Activated naive CD8-positive, alpha-beta T cell treated with anti-CD3 and anti-CD28 coated beads, Interleukin-2, amount 10 ng/mL, durations not matched to agents 7 days and 5 days (primary cell): ENCODE measurements at regions not wholly inside any gene's neighbourhood (a gene's known extent, or its start where the extent isn't known, plus 50 kb on each side); places are given as distances from the start of the nearest gene placed in this dataset.
"Not testable (repeated sequence)": the region's sequence is repeated elsewhere in the genome, so short reads cannot be mapped to it uniquely, and the experiment has no call there.

ENCODE experiments used
- ATAC-seq: fragments of 150-1000 bp; cut with Tn5 transposase; one replicate; pipeline ENCODE4 v1.10.0; 2021; ENCODE audit warnings: low read depth, moderate library complexity
- POLR2A ChIA-PET: fragments of 350-600 bp; sonication (Branson Sonifier 250); formaldehyde crosslinking; loops from one replicate; lab custom pipeline; 2021; ENCODE audit warnings: antibody characterized with exemption; lab: Charles Lee
- DNase-seq: peaks from one replicate; pipeline ENCODE4 v3.0.0; 2021
- H3K27ac Mint-ChIP-seq: one replicate; pipeline ENCODE4 v1.8.0; 2022; ENCODE audit warnings: mild to moderate bottlenecking, mixed read lengths
- H3K27me3 Mint-ChIP-seq: one replicate; pipeline ENCODE4 v1.8.0; 2022; ENCODE audit warnings: mild to moderate bottlenecking, moderate library complexity, mixed read lengths
- H3K36me3 Mint-ChIP-seq: one replicate; pipeline ENCODE4 v1.8.0; 2021; ENCODE audit warnings: mild to moderate bottlenecking, mixed read lengths
- H3K4me1 Mint-ChIP-seq: one replicate; pipeline ENCODE4 v1.8.0; 2021; ENCODE audit warnings: mixed read lengths
- H3K4me3 Mint-ChIP-seq: one replicate; pipeline ENCODE4 v1.8.0; 2022; ENCODE audit warnings: mild to moderate bottlenecking, moderate library complexity, mixed read lengths
- H3K9me3 Mint-ChIP-seq: one replicate; pipeline ENCODE4 v1.8.0; 2021; ENCODE audit warnings: mixed read lengths

DNA sequence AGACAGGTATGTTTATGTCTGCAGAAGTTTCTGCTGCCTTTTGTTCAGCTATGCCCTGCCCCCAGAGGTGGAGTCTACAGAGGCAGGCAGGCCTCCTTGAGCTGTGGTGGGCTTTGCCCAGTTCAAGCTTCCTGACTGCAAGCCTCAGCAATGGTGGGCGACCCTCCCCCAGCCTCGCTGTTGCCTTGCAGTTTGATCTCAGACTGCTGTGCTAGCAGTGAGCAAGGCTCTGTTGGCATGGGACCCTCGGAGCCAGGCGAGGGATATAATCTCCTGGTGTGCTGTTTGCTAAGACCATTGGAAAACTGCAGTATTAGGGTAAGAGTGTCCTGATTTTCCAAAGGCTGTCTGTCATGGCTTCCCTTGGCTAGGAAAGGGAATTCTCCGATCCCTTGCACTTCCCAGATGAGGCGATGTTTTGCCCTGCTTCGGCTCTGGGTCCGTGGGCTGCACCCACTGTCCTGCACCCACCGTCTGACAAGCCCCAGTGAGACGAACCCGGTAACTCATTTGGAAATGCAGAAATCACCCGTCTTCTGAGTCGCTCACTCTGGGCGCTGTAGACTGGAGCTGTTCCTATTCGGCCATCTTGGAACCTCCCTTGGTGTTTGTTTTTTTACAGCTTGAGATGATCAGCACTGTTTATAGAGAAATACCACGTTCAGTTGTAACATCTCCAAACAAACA, 2705.5 kb upstream of the PCDH20 start:
- H3K27ac Mint-ChIP-seq, ATAC-seq, H3K27me3 Mint-ChIP-seq, POLR2A ChIA-PET, H3K4me1 Mint-ChIP-seq, H3K4me3 Mint-ChIP-seq, DNase-seq, H3K36me3 Mint-ChIP-seq: not testable (repeated sequence)
- peaks cover 14% of the 10 kb centered on the region for H3K9me3 Mint-ChIP-seq

DNA sequence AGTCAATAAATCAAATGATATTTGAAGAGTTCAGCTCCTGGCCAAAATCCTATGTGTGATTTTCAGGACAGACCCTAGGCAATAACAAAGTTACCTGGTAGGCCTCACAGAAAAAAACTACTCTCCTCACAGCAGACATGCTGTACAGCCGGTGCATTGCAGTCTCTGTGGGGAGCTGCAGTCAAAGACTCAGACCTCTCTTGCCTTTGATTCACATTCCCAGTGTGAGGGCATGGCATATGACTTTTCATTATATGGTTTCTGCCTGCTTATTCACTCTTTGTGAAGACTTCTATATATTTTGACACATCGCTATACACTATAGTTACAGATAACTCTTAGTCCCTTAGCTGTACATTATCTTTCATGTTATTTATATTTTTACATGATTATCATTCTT, 2684.3 kb upstream of the PCDH20 start:
- Mint-ChIP-seq H3K27me3 (no peaks in the 10 kb centered on the region), H3K27ac (no peak overlapping the region), H3K9me3 (peaks cover 4% of the 10 kb centered on the region), H3K4me1 (no peaks in the 10 kb centered on the region), H3K36me3 (no peaks in the 10 kb centered on the region), H3K4me3 (no peak overlapping the region)
- DNase-seq (no peak), ATAC-seq (no peak)
- POLR2A ChIA-PET = no interaction called here

DNA sequence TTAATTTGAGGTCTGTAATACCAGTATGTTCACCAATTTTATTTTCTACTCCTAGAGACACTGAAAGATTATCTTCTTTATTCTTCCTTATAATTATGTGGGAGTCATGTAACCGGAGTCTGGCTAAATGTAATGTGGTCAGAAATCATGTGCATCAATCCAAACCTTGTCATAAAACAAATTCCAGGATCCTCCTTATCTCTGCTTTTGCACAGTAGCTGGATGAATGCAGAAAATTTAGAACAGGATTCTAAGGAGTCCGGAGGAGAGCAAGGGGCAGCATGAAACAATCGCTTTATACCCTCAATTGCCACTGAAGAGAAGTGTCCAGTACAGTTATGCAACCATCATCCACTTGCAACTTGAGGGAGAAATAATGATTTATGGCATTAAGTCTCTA, 2674.7 kb upstream of the PCDH20 start:
- no peak overlapping the region for H3K27ac Mint-ChIP-seq
- no peaks in the 10 kb centered on the region for H3K4me1 Mint-ChIP-seq
- H3K27me3 Mint-ChIP-seq = no peaks in the 10 kb centered on the region
- peaks cover 5% of the 10 kb centered on the region for H3K9me3 Mint-ChIP-seq
- POLR2A ChIA-PET = no interaction called here
- no peak overlapping the region for H3K4me3 Mint-ChIP-seq
- no peaks in the 10 kb centered on the region for H3K36me3 Mint-ChIP-seq
- ATAC-seq (no peak), DNase-seq (no peak)

DNA sequence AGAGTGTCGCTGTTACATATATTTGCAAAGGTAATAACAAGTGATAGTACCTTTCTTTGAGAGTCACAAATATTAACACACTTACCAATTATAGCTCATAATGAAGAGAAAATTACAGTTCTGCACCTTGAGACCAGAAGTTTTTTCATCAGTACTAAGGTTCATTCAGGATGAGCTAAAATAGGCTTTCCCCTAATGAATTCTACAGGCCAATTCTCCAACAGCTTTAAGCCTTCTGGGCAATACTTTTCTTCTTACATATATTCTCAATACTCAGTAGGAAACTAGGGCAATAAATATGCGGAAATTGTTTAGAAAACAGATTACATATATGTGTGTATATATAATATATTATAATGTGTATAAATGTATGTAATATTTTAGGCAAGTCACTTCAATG, 2672.8 kb upstream of the PCDH20 start:
- H3K9me3 Mint-ChIP-seq = peaks cover 2% of the 10 kb centered on the region
- no peaks in the 10 kb centered on the region for H3K36me3 Mint-ChIP-seq
- H3K4me3 Mint-ChIP-seq = no peak overlapping the region
- no peaks in the 10 kb centered on the region for H3K27me3 Mint-ChIP-seq
- H3K4me1 Mint-ChIP-seq = no peaks in the 10 kb centered on the region
- ATAC-seq (no peak), DNase-seq (no peak)
- H3K27ac Mint-ChIP-seq = no peak overlapping the region
- POLR2A ChIA-PET = no interaction called here

DNA sequence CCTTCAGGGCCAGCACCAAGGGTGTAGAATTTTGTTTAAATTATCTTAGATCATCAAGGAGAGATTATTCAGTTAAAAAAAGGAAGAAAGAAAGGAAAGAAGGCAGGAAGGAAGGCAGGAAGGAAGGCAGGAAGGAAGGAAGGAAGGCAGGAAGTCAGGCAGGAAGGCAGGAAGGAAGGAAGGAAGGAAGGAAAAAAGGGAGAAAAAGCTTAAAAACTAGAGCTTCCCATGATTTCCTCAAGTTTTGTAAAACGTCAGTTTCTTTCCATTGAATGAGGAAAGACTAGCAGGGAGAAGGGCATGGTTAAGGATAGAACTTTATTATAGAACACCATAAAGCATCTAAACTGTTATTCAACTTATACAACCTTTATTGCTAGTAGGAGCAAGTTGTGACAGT, 2672.0 kb upstream of the PCDH20 start:
- no peaks in the 10 kb centered on the region for H3K4me1 Mint-ChIP-seq
- H3K4me3 Mint-ChIP-seq = no peak overlapping the region
- POLR2A ChIA-PET = no interaction called here
- no peaks in the 10 kb centered on the region for H3K36me3 Mint-ChIP-seq
- ATAC-seq = no peak
- DNase-seq = no peak
- H3K27ac Mint-ChIP-seq = no peak overlapping the region
- H3K27me3 Mint-ChIP-seq = no peaks in the 10 kb centered on the region
- H3K9me3 Mint-ChIP-seq = peaks cover 2% of the 10 kb centered on the region

DNA sequence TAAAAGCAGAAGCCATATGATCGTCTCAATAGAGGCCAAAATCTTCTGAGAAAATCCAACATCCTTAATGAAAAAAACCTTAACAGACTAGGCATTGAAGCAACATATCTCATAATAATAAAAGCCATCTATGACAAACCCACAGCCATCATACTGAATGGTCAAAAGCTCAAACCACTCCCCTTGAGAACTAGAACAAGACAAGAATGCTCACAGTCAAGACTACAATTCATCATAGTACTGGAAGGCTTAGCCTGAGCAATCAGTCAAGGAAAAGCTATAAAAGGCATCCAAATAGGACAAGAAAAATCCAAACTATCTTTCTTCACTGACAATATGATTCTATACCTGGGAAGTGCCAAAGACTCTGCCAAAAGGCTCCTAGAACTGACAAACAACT, 2668.2 kb upstream of the PCDH20 start:
- no peaks in the 10 kb centered on the region for H3K27me3 Mint-ChIP-seq
- DNase-seq (no peak), ATAC-seq (no peak)
- POLR2A ChIA-PET = no interaction called here
- no peaks in the 10 kb centered on the region for H3K4me1 Mint-ChIP-seq
- H3K36me3 Mint-ChIP-seq = no peaks in the 10 kb centered on the region
- H3K27ac Mint-ChIP-seq = no peak overlapping the region
- no peak overlapping the region for H3K4me3 Mint-ChIP-seq
- peaks cover 2% of the 10 kb centered on the region for H3K9me3 Mint-ChIP-seq

DNA sequence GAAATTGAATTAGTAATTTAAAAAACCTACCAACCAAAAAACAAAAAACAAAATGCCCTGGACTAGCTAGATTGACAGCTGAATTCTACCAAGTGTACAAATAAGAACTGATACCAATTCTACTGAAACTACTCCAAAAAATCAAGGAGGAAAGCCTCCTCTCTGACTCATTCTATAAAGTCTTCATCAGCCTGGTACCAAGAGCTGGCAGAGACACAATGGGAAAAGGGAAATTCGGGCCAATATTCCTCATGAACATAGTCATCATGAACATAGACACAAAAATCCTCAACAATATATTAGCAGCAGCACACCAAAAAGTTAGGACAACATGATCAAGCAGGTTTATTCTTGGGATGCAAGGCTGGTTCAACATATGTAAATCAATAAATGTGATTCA, 2667.7 kb upstream of the PCDH20 start:
- no peak for ATAC-seq
- H3K27ac Mint-ChIP-seq = no peak overlapping the region
- DNase-seq = no peak
- no peaks in the 10 kb centered on the region for H3K4me1 Mint-ChIP-seq
- H3K9me3 Mint-ChIP-seq = peaks cover 2% of the 10 kb centered on the region
- no peaks in the 10 kb centered on the region for H3K27me3 Mint-ChIP-seq
- no peaks in the 10 kb centered on the region for H3K36me3 Mint-ChIP-seq
- H3K4me3 Mint-ChIP-seq = no peak overlapping the region
- POLR2A ChIA-PET = no interaction called here

DNA sequence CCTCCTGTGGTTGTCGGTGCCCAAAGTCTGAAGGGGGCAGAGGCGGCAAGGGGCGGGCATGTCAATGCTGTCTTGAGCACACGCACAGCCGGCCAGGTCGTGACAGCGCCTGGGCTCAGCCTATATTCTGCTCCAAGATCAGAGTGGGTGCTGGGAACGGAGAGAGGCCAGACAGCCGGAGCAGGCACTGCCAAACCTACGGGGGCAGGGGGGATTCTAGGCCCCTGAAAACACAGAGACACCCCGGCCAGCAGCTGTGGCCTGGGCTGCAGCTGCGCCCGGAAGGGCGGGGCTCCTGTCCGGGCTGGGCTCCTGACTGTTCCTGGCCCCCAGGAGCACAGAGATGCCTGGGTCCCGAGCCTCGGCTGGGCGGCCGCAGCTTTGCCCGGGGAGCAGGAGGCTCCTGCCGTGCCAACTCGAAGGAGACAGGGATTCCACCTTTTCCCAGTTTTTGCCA, 2662.9 kb upstream of the PCDH20 start:
- Mint-ChIP-seq H3K27ac (no peak overlapping the region), H3K4me3 (no peak overlapping the region), H3K4me1 (no peaks in the 10 kb centered on the region), H3K27me3 (no peaks in the 10 kb centered on the region), H3K9me3 (no peaks in the 10 kb centered on the region), H3K36me3 (no peaks in the 10 kb centered on the region)
- POLR2A ChIA-PET = no interaction called here
- no peak for ATAC-seq
- DNase-seq = no peak

DNA sequence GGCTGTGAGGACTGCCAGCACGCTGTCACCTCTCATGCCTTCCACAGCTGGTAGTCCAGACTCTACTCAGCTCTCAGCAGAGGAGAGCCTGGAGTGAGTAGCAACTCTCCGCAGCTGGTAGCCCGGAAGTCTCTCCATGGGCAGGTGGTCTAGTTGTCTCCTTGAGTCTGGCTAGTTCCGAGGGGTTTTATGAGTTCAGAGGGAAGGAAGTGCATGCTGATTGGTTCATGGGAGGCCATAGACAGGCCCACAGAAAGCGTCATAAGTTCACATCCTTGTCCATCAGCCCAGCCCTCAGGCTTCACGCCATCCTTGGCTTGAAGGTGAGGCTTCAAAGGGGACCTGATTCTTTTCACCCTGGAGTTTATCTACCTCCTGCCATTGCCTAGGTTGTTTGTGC, 2662.4 kb upstream of the PCDH20 start:
- Mint-ChIP-seq H3K36me3 (no peaks in the 10 kb centered on the region), H3K4me3 (no peak overlapping the region), H3K9me3 (no peaks in the 10 kb centered on the region), H3K4me1 (no peaks in the 10 kb centered on the region), H3K27ac (no peak overlapping the region), H3K27me3 (no peaks in the 10 kb centered on the region)
- POLR2A ChIA-PET = no interaction called here
- no peak for DNase-seq
- no peak for ATAC-seq

DNA sequence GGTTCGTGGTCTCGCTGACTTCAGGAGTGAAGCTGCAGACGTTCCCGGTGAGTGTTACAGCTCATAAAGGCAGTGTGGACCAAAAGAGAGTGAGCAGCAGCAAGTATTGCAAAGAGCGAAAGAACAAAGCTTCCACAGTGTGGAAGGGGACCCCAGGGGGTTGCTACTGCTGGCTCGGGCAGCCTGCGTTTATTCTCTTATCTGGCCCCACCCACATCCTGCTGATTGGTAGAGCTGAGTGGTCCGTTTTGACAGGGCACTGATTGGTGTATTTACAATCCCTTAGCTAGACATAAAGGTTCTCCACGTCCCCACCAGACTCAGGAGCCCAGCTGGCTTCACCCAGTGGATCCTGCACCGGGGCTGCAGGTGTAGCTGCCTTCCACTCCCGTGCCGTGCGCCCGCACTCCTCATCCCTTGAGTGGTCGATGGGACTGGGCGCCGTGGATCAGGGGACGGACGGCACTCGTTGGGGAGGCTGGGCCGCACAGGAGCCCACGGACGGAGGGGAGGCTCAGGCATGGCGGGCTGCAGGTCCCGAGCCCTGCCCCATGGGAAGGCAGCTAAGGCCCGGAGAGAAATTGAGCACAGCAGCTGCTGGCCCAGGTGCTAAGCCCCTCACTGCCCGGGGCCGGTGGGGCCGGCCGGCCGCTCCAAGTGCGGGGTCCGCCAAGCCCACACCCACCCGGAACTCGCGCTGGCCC, 2661.6 kb upstream of the PCDH20 start:
- H3K4me1 Mint-ChIP-seq, ATAC-seq, H3K9me3 Mint-ChIP-seq, H3K36me3 Mint-ChIP-seq, H3K4me3 Mint-ChIP-seq, POLR2A ChIA-PET, H3K27me3 Mint-ChIP-seq, DNase-seq: not testable (repeated sequence)
- H3K27ac Mint-ChIP-seq = peak overlapping the region; percentile 48

DNA sequence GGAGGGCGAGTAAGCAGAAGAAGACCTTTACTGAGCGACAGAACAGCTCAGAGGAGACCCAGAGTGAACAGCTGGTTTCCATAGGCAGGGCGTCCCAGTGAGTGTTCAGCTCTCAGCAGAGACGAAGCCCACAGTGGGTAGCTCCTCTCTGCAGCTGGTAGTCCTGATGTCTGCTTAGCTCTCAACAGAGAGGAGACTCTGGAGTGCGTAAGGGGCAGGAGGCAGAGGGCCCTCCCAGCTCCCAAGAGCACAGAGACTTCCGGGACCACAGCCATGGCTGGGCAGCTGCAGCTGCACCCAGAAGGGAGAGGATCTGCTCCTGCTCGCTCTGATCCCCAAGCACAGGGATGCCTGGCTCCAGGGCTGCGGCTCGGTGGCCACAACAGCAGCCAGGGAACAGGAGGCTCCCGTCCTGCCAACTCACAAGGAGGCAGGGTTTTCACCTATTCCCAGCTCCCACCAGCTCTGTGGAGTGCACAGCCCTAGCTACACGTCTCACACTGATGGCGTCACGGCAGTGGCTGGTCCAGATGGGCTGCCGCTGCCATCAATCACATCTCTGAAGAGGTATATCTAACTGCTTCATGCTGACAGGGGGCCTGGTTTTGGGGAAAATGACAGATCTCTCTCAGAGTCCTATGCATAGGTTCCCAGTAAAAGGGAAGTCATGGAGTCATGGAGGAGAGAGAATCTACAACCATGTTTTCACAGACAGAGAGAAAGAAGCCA, 2660.1 kb upstream of the PCDH20 start:
- Mint-ChIP-seq H3K4me1 (no peaks in the 10 kb centered on the region), H3K9me3 (no peaks in the 10 kb centered on the region), H3K36me3 (no peaks in the 10 kb centered on the region), H3K4me3 (peak overlapping the region; percentile 63), H3K27ac (peak overlapping the region; percentile 54), H3K27me3 (no peaks in the 10 kb centered on the region)
- POLR2A ChIA-PET = no interaction called here
- ATAC-seq (peak; percentile 72), DNase-seq (no peak)

DNA sequence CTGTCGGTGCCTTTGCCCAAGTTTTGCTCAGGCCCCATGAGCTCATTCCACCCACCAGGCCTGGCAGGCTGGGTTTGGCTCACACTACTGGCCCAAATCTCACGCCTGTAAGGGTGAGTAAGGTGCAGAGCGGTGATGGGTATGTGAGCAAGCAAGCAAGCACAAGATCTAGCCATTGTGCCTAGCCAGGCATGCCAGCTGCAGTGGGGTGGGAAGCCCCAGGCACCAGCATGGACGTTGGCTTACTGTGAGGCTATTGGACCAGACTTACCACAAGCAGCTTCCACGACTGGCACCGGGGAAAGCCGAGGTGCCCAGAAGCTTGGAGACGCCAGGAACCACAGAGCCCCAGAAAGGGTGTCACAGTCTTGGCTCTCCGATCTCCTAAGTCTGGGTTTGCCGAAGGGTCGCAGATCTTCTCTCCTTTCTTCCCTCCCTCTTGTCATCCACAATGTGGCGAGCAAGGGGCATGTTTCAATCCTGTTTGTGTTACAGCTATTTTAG, 2659.4 kb upstream of the PCDH20 start:
- no peak for DNase-seq
- Mint-ChIP-seq H3K36me3 (no peaks in the 10 kb centered on the region), H3K4me1 (no peaks in the 10 kb centered on the region), H3K27ac (peak overlapping the region; percentile 54), H3K4me3 (peak overlapping the region; percentile 63), H3K9me3 (no peaks in the 10 kb centered on the region), H3K27me3 (no peaks in the 10 kb centered on the region)
- ATAC-seq = no peak
- POLR2A ChIA-PET = no interaction called here

DNA sequence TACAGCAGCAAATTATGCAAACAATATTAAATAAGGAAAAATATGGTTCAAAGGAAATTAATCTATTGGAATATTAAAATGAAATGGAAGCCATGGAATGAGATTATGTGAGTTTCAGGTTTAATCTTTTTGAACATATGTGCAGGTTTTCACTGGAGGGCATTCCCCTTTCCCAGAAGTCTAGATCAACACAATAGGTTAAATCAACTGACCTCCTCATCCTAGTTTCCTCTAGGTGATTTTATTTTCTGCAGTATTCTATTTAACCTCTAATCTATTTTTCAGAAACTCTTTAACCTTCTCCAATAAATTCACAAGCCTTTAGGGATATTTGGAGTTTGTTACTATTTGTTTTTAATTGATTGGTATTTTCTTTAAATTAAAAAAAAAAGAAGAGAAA, 2657.6 kb upstream of the PCDH20 start:
- no peaks in the 10 kb centered on the region for H3K27me3 Mint-ChIP-seq
- ATAC-seq (no peak), DNase-seq (no peak)
- H3K4me1 Mint-ChIP-seq = no peaks in the 10 kb centered on the region
- H3K36me3 Mint-ChIP-seq = no peaks in the 10 kb centered on the region
- H3K4me3 Mint-ChIP-seq = no peak overlapping the region
- no peaks in the 10 kb centered on the region for H3K9me3 Mint-ChIP-seq
- H3K27ac Mint-ChIP-seq = no peak overlapping the region
- POLR2A ChIA-PET = no interaction called here

DNA sequence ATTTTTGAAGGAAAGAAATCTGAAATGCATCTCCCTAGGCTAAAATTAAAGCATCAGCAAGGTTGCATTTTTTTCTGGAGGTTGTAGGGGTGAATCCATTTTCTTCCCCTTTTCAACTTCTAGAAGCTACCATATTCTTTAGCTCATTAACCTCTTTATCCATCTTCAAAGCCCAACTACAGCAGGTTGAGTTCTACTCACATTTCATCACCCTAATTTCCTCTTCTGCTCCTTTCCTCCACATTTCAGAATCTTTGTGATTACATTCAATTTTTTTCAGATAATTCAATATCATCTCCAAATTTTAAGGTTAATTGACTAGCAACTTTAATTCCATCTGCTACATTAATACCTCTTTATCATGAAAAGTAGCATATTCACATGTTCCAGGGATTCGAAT, 2655.7 kb upstream of the PCDH20 start:
- no peaks in the 10 kb centered on the region for H3K27me3 Mint-ChIP-seq
- POLR2A ChIA-PET = no interaction called here
- ATAC-seq = no peak
- H3K9me3 Mint-ChIP-seq = no peaks in the 10 kb centered on the region
- no peak for DNase-seq
- no peak overlapping the region for H3K27ac Mint-ChIP-seq
- no peak overlapping the region for H3K4me3 Mint-ChIP-seq
- no peaks in the 10 kb centered on the region for H3K4me1 Mint-ChIP-seq
- no peaks in the 10 kb centered on the region for H3K36me3 Mint-ChIP-seq
